Natural killer cell (primary cell): ENCODE measurements at regions not wholly inside any gene's neighbourhood (a gene's known extent, or its start where the extent isn't known, plus 50 kb on each side); places are given as distances from the start of the nearest gene placed in this dataset.

ENCODE experiments used
- ATAC-seq, 3 donors: fragments of 150-1000 bp in 2 of 3; fragments of 200-7000 bp in 1 of 3; cut with Tn5 transposase; 1 replicate in 1 of 3; 2 replicates in 2 of 3; pipeline ENCODE4 v1.10.0; 2021; ENCODE audit warnings: mild to moderate bottlenecking in 2 of 3, moderate library complexity in 2 of 3
- DNase-seq, 2 donors: peaks; one replicate each; pipeline versions ENCODE4 v3.0.0 to v3.0.0-alpha.2; 2013 to 2021; ENCODE audit warnings: mixed read lengths in 1 of 2
- H3K27ac ChIP-seq: one replicate; pipeline ENCODE4 v1.5.1; 2013; ENCODE audit warnings: mild to moderate bottlenecking, low read length
- H3K27me3 ChIP-seq: one replicate; pipeline ENCODE4 v1.6.1; 2013; ENCODE audit warnings: low read length; ENCODE audit not compliant: control insufficient read depth, insufficient read depth
- H3K36me3 ChIP-seq: one replicate; pipeline ENCODE4 v1.6.1; 2013; ENCODE audit warnings: low read length; ENCODE audit not compliant: control insufficient read depth, insufficient read depth
- H3K4me1 ChIP-seq: one replicate; pipeline ENCODE4 v1.6.1; 2013; ENCODE audit warnings: low read length; ENCODE audit not compliant: control insufficient read depth, insufficient read depth
- H3K4me3 ChIP-seq: one replicate; pipeline ENCODE4 v1.5.1; 2013; ENCODE audit warnings: low read length
- H3K9me3 ChIP-seq: one replicate; pipeline ENCODE4 v1.6.1; 2013; ENCODE audit warnings: low read length; ENCODE audit not compliant: control insufficient read depth, insufficient read depth
- H3K27ac Mint-ChIP-seq, 2 donors: one replicate each; pipeline ENCODE4 v1.8.0; 2022; ENCODE audit warnings: mild to moderate bottlenecking in 2 of 2, mixed read lengths in 2 of 2, moderate library complexity in 1 of 2
- H3K27me3 Mint-ChIP-seq, 2 donors: one replicate each; pipeline ENCODE4 v1.8.0; 2022; ENCODE audit warnings: low read depth in 2 of 2, mixed read lengths in 2 of 2
- H3K36me3 Mint-ChIP-seq: one replicate; pipeline ENCODE4 v1.8.0; 2022; ENCODE audit warnings: mixed read lengths
- H3K4me1 Mint-ChIP-seq, 2 donors: one replicate each; pipeline ENCODE4 v1.8.0; 2022; ENCODE audit warnings: mixed read lengths in 2 of 2
- H3K4me3 Mint-ChIP-seq: one replicate; pipeline ENCODE4 v1.8.0; 2022; ENCODE audit warnings: mild to moderate bottlenecking, moderate library complexity, mixed read lengths
- H3K9me3 Mint-ChIP-seq, 2 donors: one replicate each; pipeline ENCODE4 v1.8.0; 2022; ENCODE audit warnings: mixed read lengths in 2 of 2
- CTCF ChIP-seq: fragments of 200-600 bp; IDR thresholded peaks from one replicate; pipeline ENCODE4 v1.8.0; 2022; ENCODE audit warnings: antibody characterized with exemption
- WGBS: methylation state at CpG from one replicate; pipeline ENCODE4 v1.1.7; 2013; ENCODE audit warnings: missing lambda C conversion rate; ENCODE audit not compliant: insufficient coverage; 5-methylcytosine and 5-hydroxymethylcytosine counted together
- intact Hi-C: fragments of 100-400 bp; cut with micrococcal nuclease; formaldehyde crosslinking; loops from one replicate; pipeline ENCODE4 v1.14.2; 2022

- TF ChIP-seq CTCF, result no peak
- Histone ChIP-seq H3K27ac (no peak overlapping the region), H3K4me1 (no peaks in the 10 kb centered on the region), H3K9me3 (no peaks in the 10 kb centered on the region), H3K36me3 (no peaks in the 10 kb centered on the region), H3K4me3 (no peak overlapping the region), H3K27me3 (no peaks in the 10 kb centered on the region)
- intact Hi-C loops, result no loop called here
- Mint-ChIP-seq H3K9me3 (peaks cover 2% of the 10 kb centered on the region in 2 donors), H3K4me3 (no peak overlapping the region), H3K27ac (no peak overlapping the region), H3K4me1 (peaks cover 8 to 13% of the 10 kb centered on the region in 2 donors), H3K27me3 (peaks cover 8 to 19% of the 10 kb centered on the region in 2 donors), H3K36me3 (no peaks in the 10 kb centered on the region)
- no peak for DNase-seq
- no peak for ATAC-seq
Measured at GRCh38 chr13:33717775-33718174, 100.2 kb upstream of the RFC3 start.

GRCh38 chr13:33721724-33722123 is 96.2 kb upstream of the RFC3 start:
- Histone ChIP-seq H3K9me3 (no peaks in the 10 kb centered on the region), H3K36me3 (no peaks in the 10 kb centered on the region), H3K4me1 (no peaks in the 10 kb centered on the region), H3K27ac (no peak overlapping the region), H3K27me3 (no peaks in the 10 kb centered on the region), H3K4me3 (no peak overlapping the region)
- Mint-ChIP-seq H3K36me3 (no peaks in the 10 kb centered on the region), H3K27ac (peak overlapping the region in 1 of 2 donors; percentile 63), H3K4me1 (peaks cover 15 to 21% of the 10 kb centered on the region in 2 donors), H3K27me3 (peaks cover 0 to 7% of the 10 kb centered on the region in 2 donors), H3K9me3 (no peaks in the 10 kb centered on the region), H3K4me3 (no peak overlapping the region)
- TF ChIP-seq CTCF, result no peak
- WGBS, result no CpG with 5 or more reads among the region's 1 CpG
- intact Hi-C loops, result no loop called here
- no peak for ATAC-seq
- no peak for DNase-seq

GRCh38 chr13:33722216-33722915 is 95.6 kb upstream of the RFC3 start:
- DNase-seq (no peak), ATAC-seq (no peak)
- intact Hi-C loops, result no loop called here
- Mint-ChIP-seq H3K9me3 (no peaks in the 10 kb centered on the region), H3K27me3 (peaks cover 0 to 7% of the 10 kb centered on the region in 2 donors), H3K4me1 (peaks cover 15 to 21% of the 10 kb centered on the region in 2 donors), H3K4me3 (no peak overlapping the region), H3K36me3 (no peaks in the 10 kb centered on the region), H3K27ac (peak overlapping the region; percentile 21 to 63)
- Histone ChIP-seq H3K9me3 (no peaks in the 10 kb centered on the region), H3K4me1 (no peaks in the 10 kb centered on the region), H3K27me3 (no peaks in the 10 kb centered on the region), H3K27ac (no peak overlapping the region), H3K36me3 (no peaks in the 10 kb centered on the region), H3K4me3 (no peak overlapping the region)
- WGBS, result no CpG with 5 or more reads among the region's 3 CpGs
- TF ChIP-seq CTCF, result no peak

GRCh38 chr13:33723365-33723764 is 94.6 kb upstream of the RFC3 start:
- Mint-ChIP-seq H3K36me3 (no peaks in the 10 kb centered on the region), H3K4me3 (no peak overlapping the region), H3K27me3 (peaks cover 0 to 1% of the 10 kb centered on the region in 2 donors), H3K9me3 (no peaks in the 10 kb centered on the region), H3K4me1 (peaks cover 15 to 21% of the 10 kb centered on the region in 2 donors), H3K27ac (peak overlapping the region in 1 of 2 donors; percentile 21)
- no peak for TF ChIP-seq CTCF
- DNase-seq (no peak), ATAC-seq (no peak)
- no peaks in the 10 kb centered on the region for H3K4me1 ChIP-seq
- H3K27ac ChIP-seq, result no peak overlapping the region
- no peaks in the 10 kb centered on the region for H3K27me3 ChIP-seq
- intact Hi-C loops, result no loop called here
- H3K36me3 ChIP-seq, result no peaks in the 10 kb centered on the region
- H3K9me3 ChIP-seq, result no peaks in the 10 kb centered on the region
- no peak overlapping the region for H3K4me3 ChIP-seq
